Tibial nerve (tissue), 4 donors: ENCODE measurements at regions not wholly inside any gene's neighbourhood (a gene's known extent, or its start where the extent isn't known, plus 50 kb on each side); places are given as distances from the start of the nearest gene placed in this dataset.

Source experiments
- DNase-seq, 2 donors: peaks; one replicate each; pipeline ENCODE4 v3.0.0-alpha.2; 2019; ENCODE audit warnings: low spot score in 2 of 2
- H3K27ac ChIP-seq, 4 donors: fragments of 200-600 bp; sonication (generic) in 3 of 4; one replicate each; pipeline ENCODE4 v1.5.1; 2017 to 2019; ENCODE audit warnings: mild to moderate bottlenecking in 1 of 4
- H3K27me3 ChIP-seq, 2 donors: fragments of 200-600 bp; sonication (generic) in 1 of 2; one replicate each; pipeline versions ENCODE4 v1.5.1 to v1.6.0; 2017 to 2019
- H3K36me3 ChIP-seq, 3 donors: fragments of 200-600 bp; sonication (generic); one replicate each; pipeline ENCODE4 v1.5.1; 2018 to 2019
- H3K4me1 ChIP-seq, 4 donors: fragments of 200-600 bp; sonication (generic) in 3 of 4; one replicate each; pipeline ENCODE4 v1.5.1; 2017 to 2019
- H3K4me3 ChIP-seq, 4 donors: fragments of 200-600 bp; sonication (generic) in 3 of 4; one replicate each; pipeline ENCODE4 v1.5.1; 2017 to 2019; ENCODE audit warnings: mild to moderate bottlenecking in 1 of 4, moderate library complexity in 1 of 4
- H3K9me3 ChIP-seq, 4 donors: fragments of 200-600 bp; sonication (generic) in 3 of 4; one replicate each; pipeline ENCODE4 v1.5.1; 2017 to 2019
- CTCF ChIP-seq, 5 experiments: fragments of 200-600 bp in 3 of 5; fragments of 450-650 bp in 2 of 5; sonication (generic) in 3 of 5; IDR thresholded peaks; one replicate each; pipeline ENCODE4 v1.5.1; 2016 to 2019; ENCODE audit warnings: antibody characterized with exemption in 5 of 5, mild to moderate bottlenecking in 3 of 5, moderate library complexity in 2 of 5
- EP300 ChIP-seq, 2 donors: sonication (generic); formaldehyde crosslinking; IDR thresholded peaks; one replicate each; pipeline ENCODE4 v1.6.1; 2017; ENCODE audit warnings: antibody characterized with exemption in 2 of 2, mild to moderate bottlenecking in 1 of 2
- POLR2A ChIP-seq, 2 donors: fragments of 450-650 bp; IDR thresholded peaks; one replicate each; pipeline ENCODE4 v1.6.1; 2017; ENCODE audit warnings: antibody characterized with exemption in 2 of 2, mild to moderate bottlenecking in 2 of 2, moderate library complexity in 2 of 2
- WGBS, 2 donors: methylation state at CpG; one replicate each; pipeline ENCODE4 v1.1.5; 2018; 5-methylcytosine and 5-hydroxymethylcytosine counted together

DNA sequence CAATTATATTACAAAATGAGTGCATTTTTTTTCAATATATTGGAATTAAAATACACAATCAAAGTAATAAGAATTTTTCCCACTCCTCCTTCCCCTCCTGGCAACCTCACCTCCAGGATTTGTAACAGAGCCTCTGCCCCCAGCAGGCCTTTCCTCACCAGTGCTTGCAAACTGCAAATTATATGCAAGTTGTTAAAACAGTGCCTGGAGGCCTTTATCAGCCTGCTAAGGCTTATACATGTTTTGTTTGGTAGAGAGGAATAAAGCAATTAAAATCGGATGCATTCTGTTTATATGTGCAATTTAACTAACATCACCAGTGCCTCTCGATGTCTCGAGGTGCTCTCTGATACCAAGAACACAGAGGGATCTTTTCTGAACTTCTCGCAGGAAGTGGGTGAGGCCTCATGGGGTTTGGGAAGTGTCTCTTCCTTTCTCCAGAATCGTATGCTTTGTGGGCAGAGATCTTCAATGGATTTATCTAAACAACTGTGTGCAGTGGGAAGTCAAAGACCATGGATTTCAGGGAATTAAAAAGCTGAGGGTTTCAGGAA lies 186.8 kb downstream of the CDH26 start:
- H3K9me3 ChIP-seq, result no peaks in the 10 kb centered on the region
- H3K27me3 ChIP-seq, result no peaks in the 10 kb centered on the region
- DNase-seq, result no peak
- no peak overlapping the region for H3K27ac ChIP-seq
- 47 to 52% methylated on average over 5 of the region's 5 CpGs for WGBS, 2 donors
- no peak for TF ChIP-seq EP300 (IDR thresholded peaks at IDR 0.05)
- no peak for TF ChIP-seq CTCF (IDR thresholded peaks at IDR 0.05)
- no peak for TF ChIP-seq POLR2A (IDR thresholded peaks at IDR 0.05)
- H3K36me3 ChIP-seq, result no peaks in the 10 kb centered on the region
- peaks cover 0 to 44% (median 3%) of the 10 kb centered on the region in 4 donors for H3K4me1 ChIP-seq
- no peak overlapping the region for H3K4me3 ChIP-seq

DNA sequence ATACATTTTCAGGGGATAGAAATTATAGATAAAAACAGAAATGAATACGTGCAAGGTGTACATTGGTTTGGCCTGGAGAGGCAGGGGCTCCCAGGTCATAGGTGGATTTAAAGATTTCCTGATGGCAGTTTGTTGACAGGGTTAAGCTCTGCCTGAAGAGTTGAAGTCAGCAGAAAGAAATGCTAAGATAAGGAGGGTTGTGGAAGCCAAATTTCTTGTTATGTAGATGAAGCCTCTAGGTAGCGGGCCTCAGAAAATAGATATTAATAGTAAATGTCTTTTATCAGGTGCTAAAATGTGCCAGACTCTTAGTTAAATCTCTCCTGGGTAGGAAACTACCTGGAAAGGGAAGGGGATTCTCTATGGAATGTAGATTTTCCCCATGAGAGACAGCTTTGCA lies 188.8 kb downstream of the CDH26 start:
- peaks cover 0 to 30% (median 3%) of the 10 kb centered on the region in 4 donors for H3K4me1 ChIP-seq
- H3K4me3 ChIP-seq, result no peak overlapping the region
- H3K9me3 ChIP-seq, result no peaks in the 10 kb centered on the region
- H3K36me3 ChIP-seq, result no peaks in the 10 kb centered on the region
- no peaks in the 10 kb centered on the region for H3K27me3 ChIP-seq
- WGBS, 2 donors, result 96 to 100% methylated on average over 2 of the region's 2 CpGs
- H3K27ac ChIP-seq, result no peak overlapping the region
- no peak for DNase-seq
- TF ChIP-seq POLR2A (IDR thresholded peaks at IDR 0.05) (no peak), CTCF (IDR thresholded peaks at IDR 0.05) (no peak), EP300 (IDR thresholded peaks at IDR 0.05) (no peak)

- Histone ChIP-seq H3K27me3 (no peaks in the 10 kb centered on the region), H3K4me3 (no peak overlapping the region), H3K4me1 (peaks cover 0 to 12% (median under 1%) of the 10 kb centered on the region in 4 donors), H3K27ac (no peak overlapping the region), H3K9me3 (no peaks in the 10 kb centered on the region), H3K36me3 (no peaks in the 10 kb centered on the region)
- TF ChIP-seq POLR2A (IDR thresholded peaks at IDR 0.05) (no peak), CTCF (IDR thresholded peaks at IDR 0.05) (no peak), EP300 (IDR thresholded peaks at IDR 0.05) (no peak)
- DNase-seq, result no peak
Measured at GRCh38 chr20:60148885-60149284, 190.7 kb downstream of the CDH26 start.

GRCh38 chr20:60152792-60153191 lies 194.6 kb downstream of the CDH26 start:
- no peaks in the 10 kb centered on the region for H3K36me3 ChIP-seq
- H3K9me3 ChIP-seq, result no peaks in the 10 kb centered on the region
- H3K4me1 ChIP-seq, result no peaks in the 10 kb centered on the region
- no peak overlapping the region for H3K27ac ChIP-seq
- no peak for DNase-seq
- 54 to 69% methylated on average over 3 of the region's 3 CpGs for WGBS, 2 donors
- no peaks in the 10 kb centered on the region for H3K27me3 ChIP-seq
- TF ChIP-seq POLR2A (IDR thresholded peaks at IDR 0.05) (no peak), EP300 (IDR thresholded peaks at IDR 0.05) (no peak), CTCF (IDR thresholded peaks at IDR 0.05) (no peak)
- no peak overlapping the region for H3K4me3 ChIP-seq

- Histone ChIP-seq H3K27ac (no peak overlapping the region), H3K27me3 (no peaks in the 10 kb centered on the region), H3K9me3 (peaks cover 0 to 4% (median 2%) of the 10 kb centered on the region in 4 donors), H3K36me3 (no peaks in the 10 kb centered on the region), H3K4me3 (no peak overlapping the region), H3K4me1 (no peaks in the 10 kb centered on the region)
- TF ChIP-seq EP300 (IDR thresholded peaks at IDR 0.05), result no peak
- TF ChIP-seq CTCF (IDR thresholded peaks at IDR 0.05), result no peak
- no peak for TF ChIP-seq POLR2A (IDR thresholded peaks at IDR 0.05)
- WGBS, 2 donors, result 67 to 73% methylated on average over 2 of the region's 2 CpGs
- no peak for DNase-seq
Measured at GRCh38 chr20:60160451-60161145, 202.4 kb downstream of the CDH26 start.
